GM18870 (cell line): ENCODE measurements at regions not wholly inside any gene's neighbourhood (a gene's known extent, or its start where the extent isn't known, plus 50 kb on each side); places are given as distances from the start of the nearest gene placed in this dataset.
"Not testable (repeated sequence)": the region's sequence is repeated elsewhere in the genome, so short reads cannot be mapped to it uniquely, and the experiment has no call there.

Experiments
- ATAC-seq: cut with Tn5 transposase; IDR thresholded peaks from one replicate; pipeline ENCODE4 v1.9.1; 2021; ENCODE audit warnings: moderate library complexity; ENCODE audit not compliant: unreplicated experiment

DNA sequence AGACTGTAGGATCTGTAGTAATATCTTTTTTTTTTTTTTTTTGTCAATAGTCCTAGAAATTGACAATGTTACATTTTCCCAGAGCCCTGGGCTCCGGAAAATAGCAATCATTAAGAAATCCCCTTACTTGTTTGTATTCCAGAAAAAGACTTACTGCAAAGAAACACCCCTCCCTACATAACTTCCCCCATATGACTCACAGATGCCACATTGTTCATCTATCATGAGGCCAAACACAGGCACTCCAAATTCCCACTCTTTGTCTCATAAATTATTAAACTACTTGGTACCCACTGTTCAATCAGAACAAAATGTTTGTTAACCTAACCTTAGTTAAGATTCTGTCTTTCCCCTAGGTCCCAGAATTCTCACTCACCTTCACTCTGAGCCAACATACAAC is 53.5 kb downstream of the TEX51 start:
- ATAC-seq, result no peak

DNA sequence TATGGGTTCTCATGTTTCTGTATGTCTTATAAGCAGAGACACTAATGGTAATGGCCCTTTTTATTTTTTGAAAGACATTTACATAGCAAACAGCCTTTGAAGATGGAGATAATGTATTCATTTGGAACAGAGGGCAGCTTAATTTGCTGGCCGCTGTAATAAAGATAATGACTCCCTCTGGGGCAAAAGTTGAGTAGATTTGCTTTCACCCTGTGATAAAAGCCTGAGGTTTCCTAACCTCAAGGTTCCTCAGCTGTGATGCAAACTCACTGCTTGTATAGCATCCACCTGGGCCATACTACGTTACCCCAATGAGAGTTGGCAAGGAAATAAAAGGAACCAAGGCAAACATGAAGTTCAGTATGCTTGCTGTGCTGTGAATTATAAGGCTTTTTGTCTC is 54.8 kb downstream of the TEX51 start:
- no peak for ATAC-seq

DNA sequence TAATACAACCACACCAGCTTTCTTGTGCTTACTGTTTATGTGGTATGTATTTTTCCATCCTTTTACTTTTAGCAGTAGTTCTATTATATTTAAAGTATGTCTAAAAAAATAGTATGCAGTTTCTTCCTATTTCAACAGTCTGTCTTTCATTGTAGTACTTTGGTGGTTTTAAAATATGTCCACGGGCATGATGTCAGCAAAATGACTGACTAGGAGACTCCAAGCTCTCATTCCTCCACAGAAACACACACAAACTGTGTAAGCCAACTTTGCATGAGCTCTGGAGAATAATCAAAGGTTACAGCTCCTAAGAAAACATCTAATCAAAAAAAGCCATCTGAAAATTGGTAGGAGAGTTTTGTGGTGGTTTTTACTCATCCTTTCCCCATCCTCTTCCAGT is 56.1 kb downstream of the TEX51 start:
- no peak for ATAC-seq

DNA sequence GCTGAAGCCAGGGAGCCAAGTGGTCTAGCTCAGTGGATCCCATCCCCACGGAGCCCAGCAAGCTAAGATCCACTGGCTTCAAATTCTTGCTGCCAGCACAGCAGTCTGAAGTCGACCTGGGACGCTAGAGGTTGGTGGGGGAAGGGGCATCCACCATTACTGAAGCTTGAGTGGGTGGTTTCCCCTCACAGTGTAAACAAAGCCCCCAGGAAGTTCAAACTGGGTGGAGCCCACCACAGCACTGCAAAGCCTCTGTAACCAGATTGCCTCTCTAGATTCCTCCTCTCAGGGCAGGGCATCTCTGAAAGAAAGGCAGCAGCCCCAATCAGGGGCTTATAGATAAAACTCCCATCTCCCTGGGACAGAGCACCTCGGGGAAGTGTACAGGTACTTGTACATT is 58.1 kb downstream of the TEX51 start:
- ATAC-seq, result not testable (repeated sequence)

DNA sequence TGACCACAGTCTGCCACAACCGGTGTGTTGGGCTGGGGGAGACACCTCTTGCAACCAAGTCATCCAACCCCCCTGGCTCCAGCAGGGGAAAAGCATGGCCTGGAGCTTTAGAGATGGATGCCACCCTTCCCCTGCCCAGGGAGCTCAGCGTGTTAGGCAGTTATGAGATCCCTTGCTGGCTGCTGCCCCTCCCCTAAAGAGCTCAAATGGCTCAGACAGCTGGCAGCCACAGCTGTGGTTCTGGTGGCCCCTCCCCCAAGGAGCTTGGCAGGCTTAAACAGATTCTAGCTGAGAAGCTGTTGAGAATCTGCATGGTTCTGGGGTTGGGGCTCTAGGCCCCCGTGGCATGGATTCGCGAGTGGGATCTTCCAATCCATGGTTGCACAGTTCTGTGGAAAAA is 64.7 kb downstream of the TEX51 start:
- no peak for ATAC-seq

DNA sequence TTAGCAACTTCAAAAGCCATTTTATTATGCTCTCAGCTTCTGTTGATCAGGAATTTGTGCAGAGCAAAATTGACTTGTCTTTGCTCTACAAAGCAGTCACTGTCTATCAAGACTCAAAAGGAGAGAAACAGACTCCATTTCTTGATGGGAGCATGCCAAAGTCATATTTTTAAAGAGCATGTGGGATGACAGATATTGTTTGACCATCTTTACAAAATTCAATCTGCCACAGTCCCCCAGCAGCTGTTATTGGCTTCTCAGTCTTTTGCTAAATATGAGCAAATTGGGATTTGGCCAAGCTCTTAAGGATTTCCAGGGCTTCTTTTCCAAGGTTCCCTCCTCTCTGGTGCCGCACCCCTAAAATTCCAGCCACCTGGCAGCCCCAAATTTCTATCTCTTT is 67.9 kb downstream of the TEX51 start:
- no peak for ATAC-seq

DNA sequence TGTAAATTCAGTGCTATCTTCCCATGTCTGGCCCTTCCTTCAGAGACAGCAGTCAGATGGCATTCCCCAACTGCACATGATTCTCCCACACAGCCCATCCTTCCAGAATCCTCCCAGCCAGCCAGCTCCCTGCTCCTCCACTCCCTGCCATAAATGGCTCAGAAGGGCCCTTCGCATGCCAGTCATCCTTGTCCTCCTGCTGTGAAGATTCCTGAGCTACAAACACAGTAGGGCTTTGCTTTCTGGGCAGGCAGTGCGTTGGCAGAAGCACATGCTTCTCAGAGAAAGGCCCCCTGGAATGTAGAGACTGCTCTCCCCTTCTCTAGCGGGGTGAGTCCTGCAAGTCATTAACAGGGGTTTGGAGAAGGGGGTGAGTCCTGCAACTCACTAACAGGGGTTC is 71.9 kb downstream of the TEX51 start:
- no peak for ATAC-seq

DNA sequence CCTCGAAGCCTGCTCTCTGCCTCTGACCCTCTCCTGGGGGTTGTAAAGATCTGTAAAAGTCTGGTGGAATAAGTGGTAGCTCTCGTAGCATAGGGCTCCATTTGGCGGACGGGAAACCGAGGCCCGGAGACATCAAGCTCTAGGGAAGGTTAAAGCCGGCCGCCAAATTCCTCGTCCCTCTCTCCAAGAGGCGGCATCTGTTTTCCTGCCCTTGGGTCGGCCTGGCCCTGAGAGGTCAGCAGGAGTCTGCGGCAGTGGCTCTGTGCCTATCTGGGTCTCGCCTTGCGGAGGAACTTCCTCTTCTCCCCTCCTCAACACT is 72.4 kb downstream of the TEX51 start:
- ATAC-seq, result no peak

DNA sequence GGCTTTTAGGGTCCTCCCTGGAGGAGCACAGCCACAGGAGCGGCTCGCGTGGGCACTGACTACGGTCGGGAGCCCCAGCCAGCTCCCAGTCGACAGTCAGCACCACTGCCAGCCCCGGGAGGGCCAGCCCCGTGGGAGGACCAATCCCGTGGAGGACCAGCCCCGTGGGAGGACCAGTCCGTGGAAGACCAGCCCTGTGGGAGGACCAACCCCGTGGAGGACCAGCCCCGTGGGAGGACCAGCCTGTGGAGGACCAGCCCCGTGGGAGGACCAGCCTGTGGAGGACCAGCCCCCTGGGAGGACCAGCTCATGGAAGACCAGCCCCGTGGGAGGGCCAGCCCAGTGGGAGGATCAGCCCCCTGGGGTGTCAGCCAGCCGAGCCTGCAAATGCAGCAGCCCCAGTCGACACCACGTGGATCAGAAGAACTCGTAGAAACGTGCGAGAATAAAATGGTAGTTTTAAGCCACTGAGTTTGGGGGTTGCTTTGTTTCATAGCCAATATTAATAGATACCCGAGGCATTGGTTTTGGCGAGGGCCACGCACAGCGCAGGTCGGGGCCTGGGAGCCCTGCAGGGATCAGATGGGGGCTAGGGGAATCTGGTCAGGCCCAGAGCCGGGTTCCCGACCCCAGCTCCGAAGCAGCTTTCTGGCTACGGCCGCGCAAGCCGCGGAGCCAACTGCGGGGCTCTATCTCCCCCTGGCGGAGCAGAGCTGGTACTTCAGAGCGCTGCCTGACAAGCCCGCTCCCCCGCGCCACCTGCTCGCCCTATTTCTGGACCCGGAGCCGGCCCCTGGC is 73.0 kb downstream of the TEX51 start:
- ATAC-seq, result peak; percentile 88

DNA sequence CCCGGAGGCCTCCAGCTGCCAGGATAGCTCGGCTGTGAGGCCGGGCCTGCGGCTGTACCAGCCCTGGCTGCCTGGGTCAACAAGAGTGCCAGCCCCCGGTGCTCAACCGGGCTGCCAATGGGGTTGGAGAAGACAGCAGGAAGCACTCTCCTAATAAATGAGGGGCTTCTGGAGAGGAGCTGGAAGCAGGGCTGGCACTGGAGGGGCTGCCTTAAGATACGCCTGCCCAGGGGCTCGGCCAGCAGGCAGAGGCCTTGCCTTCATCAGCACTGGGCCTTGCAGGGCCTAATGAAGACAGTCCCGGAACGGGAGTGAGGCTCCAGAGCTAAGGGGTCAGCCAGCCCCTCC is 73.6 kb downstream of the TEX51 start:
- ATAC-seq, result no peak

DNA sequence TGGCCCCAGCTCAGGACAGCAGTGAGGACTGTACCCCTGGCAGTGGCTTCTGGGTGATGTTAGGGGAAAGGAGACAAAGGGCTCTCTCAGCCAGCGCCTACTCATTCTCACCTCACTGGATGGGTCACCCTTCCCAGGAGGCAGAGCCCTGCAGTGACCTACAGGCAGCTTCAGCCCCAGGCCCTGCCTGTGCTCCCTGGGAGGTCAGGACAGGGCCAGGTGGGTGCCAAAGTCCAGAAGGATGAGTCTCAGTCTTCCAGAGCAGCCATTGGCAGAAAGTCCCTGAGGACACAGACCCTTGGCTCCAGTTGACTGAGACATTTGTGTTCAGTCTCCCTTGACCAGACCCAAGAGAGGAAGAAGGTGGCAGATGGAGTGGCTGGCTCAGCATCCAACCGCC is 75.1 kb downstream of the TEX51 start:
- ATAC-seq, result no peak

DNA sequence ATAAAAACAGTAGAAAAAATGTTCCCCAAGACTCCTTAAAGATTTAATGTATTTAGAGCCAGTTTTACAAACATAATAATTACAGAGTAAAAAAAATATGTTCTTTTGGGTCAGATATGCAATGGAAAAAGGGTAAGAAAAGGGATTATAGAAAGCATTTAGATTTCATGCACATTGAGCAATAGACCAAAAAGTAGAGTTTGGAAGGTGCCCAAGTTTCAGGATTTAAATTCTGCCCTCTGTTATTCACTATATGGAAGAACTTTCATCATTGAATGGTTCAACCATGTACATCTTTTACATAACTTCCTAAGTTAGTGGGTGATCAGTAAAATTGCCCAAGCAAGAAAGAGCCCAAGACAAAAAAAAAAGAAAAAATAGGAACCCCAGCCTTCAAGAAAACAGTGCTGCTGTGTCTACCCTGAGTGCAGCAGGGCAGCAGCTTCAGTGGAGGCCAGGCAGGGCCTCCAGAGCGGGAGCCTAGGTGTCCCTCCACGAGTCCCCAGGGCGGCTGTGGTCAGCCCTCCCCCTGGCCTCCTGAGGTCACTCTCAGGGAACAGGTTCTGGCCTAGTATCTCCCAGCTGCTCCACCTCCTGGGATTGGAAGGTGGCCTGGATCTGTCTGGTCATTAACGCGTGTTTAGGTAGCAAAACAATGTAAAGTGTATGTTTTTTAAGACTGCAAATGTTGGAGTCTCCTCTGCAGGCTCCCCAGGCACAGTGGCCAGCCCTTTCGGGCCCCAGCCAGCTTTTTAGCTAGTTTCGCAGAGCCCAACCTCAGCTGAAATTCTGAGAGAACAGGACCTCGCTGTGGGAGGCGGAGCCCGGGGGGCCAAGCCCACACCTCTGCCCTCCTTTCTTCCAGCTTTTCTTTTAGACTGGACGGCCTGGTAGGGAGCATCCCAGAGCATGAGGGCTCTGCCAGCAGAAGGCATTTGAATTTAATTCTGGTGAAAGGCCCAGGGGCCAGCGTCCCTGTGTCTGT is 77.3 kb downstream of the TEX51 start:
- ATAC-seq, result no peak

DNA sequence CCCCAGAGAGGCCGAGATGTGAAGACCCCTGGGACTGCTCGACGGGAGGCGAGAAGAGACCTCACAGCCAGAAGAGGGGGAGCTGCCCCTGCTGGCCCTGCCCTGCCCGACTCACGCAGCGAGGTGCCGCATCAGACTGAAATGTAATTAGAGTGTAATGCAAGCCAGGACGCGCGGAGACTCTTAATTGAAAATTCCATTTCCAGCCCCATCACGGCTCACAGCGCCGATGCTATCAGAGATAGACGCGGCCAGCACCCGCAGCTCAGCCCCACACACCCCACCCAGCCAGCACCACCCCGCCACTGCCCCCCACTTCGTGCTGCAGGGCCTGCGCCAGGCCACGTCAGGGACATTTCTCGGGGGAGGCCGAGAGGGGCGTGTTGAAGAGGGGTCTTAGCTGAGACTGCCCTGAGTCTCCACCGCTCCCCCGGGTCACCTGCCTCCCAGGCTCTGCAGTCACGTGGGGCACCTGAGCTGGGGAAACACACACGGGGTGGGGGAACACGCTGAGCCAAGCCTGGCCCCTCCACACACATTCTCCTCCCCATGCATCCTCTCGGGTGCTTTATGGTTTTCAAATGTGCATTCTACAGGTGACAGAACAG is 78.1 kb downstream of the TEX51 start:
- no peak for ATAC-seq

DNA sequence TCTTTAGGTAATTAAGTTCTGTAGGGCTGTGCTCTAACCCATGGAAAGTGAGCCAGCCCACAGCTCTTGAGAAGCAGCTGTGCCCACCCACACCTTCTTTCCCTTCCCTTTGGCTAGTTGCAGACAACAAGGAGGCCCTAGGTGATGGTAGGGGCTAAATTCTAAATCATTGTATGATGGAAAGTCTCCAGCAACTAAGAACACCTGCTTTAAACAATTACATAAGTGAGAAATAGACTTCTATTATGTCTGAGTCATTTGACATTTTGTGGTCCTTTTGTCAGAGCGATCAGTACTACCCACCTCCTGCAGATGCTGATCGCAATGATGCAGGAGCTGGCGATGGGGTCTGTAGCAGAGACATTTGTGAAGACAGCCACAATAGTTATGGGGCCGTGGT is 79.6 kb downstream of the TEX51 start:
- ATAC-seq, result no peak

DNA sequence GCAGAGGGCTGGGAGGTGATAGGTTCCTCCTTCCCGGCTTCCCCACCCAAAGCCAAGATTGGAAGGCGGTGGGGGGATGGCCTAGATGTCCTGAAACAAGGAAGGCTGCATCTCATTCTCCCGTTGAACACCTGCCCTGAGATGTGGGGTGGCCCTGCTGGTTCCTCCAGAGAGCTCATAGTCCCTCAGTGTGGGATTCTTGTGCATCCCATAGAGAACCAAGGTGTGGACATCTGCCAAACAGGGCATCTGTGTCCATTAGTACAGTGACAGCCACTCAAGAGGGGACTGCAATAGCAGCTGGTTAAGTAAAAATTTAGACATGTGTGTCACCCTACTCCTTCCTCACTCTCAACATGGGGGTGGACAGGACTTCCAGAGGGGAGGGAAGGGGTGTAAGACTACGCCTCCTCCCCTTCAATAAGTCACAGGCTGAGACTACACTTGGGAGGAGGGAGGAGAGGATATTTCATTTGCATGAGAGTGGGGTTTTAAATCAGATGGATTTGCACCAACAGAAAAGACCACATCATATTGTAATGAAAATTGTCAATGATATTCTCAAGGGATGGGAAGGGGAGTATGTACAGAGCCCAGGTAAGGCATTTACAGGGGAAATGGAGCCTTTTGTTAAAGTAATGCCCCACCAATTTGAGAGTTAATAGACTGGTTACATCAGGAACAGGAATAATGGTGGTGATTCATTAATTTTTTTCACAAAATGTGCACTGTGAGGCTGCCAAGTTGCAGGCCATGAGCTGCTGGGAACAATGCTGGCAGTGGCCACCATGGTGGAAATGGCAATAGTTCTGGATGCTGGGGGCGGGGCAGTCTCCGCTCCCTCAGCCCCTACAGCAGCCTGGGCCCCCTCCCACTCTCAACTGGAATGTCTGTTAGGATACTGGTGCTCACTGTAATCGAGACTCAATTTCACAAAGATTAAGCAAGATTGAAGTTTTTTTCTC is 80.6 kb downstream of the TEX51 start:
- ATAC-seq, result no peak

DNA sequence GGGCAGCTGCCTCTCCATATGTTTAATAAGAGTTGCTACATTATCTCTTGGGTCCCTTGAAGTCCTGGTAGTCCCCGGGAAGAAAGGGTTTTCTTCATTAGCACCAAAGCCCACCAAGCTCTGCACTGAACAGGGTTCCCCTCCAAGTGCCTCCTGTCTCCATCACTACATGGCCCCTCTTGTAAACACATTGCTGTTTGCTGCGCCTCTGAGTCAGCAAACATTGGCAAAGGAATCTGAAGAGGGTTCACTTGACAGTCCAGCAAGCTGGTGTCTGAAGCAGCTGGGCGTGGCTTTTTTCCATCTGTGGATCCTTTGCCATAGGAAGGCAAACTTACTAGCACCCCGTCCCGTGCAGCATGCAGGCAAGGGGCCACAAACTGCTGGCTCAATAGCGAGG is 82.8 kb downstream of the TEX51 start:
- no peak for ATAC-seq

DNA sequence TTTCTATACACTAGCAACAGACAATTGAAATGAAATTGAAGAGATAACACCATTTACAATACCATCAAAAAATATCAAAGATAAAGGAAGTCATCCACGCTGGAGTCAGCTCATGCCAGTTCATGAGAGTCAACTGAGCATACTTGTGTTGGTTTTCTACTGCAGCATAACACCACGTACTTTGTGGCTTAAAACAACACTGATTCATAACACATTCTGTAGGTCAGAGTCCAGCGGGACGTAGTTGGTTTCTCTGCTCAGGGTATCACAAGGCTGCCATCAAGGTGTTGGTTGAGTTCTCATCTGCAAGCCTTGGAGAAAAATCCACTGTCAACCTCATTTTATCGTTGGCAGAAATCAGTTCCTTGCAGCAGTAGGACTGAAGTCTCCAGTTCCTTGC is 84.2 kb downstream of the TEX51 start:
- ATAC-seq, result no peak

DNA sequence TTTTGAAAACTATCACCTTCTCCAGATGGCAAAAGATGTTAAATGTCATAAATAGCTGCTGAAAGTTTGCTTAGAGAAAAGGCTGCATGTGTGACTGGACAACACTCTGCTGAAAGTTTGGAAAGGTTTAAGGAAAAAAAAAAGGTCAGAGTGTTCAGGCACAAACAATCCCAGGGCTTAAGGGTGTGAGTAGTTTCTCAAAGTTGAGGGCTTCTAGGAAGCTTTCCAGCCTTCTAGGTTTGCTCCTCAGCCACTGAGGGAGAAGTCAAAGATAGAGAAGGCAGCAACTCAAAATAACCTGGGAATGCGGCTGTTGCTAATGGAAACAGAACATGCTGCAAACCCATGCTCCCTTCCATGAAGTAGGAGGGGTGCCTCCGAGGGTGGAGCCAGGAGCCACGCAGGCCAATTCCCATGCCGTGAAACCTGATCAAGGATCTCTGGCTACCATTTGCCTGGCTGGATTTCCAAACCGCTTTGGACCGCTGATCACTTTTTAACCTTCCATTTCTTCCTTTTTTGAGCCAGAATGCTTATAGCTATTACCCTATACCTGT is 88.0 kb downstream of the TEX51 start:
- ATAC-seq, result no peak

DNA sequence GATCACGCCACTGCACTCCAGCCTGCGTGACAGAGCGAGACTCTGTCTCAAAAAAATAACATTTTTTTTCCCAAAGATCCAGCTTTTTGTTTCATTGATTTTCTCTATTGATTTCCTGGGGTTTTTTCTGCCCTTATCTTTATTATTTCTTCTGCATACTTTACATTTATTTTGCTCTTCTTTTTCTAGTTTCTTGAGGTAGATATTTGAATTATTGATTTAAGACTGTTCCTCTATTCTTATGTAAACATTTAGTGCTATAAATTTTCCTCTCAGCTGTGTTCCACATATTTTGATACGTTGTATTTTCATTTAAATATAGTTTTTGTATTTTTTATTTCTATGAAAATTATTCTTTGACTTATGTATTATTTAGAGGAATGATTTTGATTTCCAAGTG is 89.8 kb downstream of the TEX51 start:
- ATAC-seq, result no peak

DNA sequence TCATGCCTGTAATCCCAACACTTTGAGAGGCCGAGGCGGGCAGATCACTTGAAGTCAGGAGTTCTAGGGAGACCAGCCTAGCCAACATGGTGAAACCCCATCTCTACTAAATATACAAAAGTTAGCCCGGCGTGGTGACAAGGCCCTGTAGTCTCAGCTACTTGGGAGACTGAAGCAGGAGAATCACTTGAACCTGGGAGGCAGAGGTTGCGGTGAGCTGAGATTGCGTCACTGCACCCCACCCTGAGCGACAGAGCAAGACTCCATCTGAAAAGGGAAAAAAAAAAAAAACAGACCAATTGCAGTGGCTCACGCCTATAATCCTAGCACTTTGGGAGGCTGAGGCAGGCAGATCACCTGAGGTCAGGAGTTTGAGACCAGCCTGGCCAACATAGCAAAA is 90.4 kb downstream of the TEX51 start:
- not testable (repeated sequence) for ATAC-seq

DNA sequence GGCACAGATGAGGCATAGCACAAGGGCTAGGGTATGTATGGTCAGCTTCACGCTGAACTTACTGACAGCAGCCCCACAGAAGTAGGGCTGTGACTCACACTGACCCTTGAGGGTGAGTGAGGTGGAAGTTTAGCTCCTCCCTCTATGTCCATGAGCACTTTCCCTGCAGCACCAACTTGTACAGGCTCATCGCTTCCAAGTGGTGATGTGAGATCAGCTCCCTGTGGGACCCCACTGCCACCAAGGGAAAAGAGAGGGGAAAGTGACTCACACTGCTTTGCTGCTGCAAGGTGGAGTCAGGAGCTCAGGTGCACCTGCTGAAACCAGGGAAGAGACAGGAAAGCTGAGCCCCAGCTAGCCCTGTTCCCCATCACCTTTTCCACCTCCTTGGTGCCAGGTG is 91.5 kb downstream of the TEX51 start:
- ATAC-seq, result no peak
